GM12878 (cell line): ENCODE measurements at regions not wholly inside any gene's neighbourhood (a gene's known extent, or its start where the extent isn't known, plus 50 kb on each side); places are given as distances from the start of the nearest gene placed in this dataset. TPM values are rescaled to one million over a fixed set of nuclear protein-coding genes. Genes with fewer than 3 reads are reported as not detected.
A peak's percentile ranks its signal among the peaks of the same experiment; 100 is the strongest.

Source experiments
- IKZF2 ChIP-seq, 2 experiments: fragments of 450-650 bp; IDR thresholded peaks; 2 replicates each; pipeline ENCODE4 v1.6.1; 2017; ENCODE audit warnings: mild to moderate bottlenecking in 2 of 2, moderate library complexity in 2 of 2
- microRNA counts: library from miRNA; unstranded; fragments of <30 nt; microRNA quantifications from one replicate; lab custom pipeline; 2016
- microRNA-seq: library from miRNA; unstranded; fragments of <30 nt; microRNA quantifications from one replicate; pipeline ENCODE4, GENCODE V29; 2018
- small RNA-seq: library from RNA; depleted of rRNA; stranded (forward); fragments of <200 nt; gene quantifications from one replicate; pipeline ENCODE3, GENCODE V24; 2014

DNA sequence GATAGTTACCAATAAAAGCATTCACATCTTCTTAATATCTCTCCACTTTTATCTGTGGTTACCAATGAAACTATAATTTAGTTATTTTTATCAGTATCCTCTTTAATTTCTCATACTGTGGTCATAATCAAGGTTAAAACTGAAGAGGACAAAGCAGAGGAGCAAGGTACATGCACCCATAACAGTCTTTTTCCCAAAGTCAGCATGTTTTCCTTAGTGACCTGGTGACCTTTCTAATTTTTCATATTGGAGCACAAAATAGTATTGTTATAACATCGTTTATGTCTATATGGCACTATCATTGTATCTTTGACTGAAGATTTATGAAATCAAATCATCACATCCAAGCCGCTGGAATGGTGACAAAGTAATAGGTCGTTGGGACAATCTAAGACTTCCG, 51.5 kb upstream of the CHORDC1 start (continued):
- no peak for TF ChIP-seq IKZF2 (IDR thresholded peaks at IDR 0.05)

MicroRNAs encoded in the stretch of these regions (microRNA counts, 767-probe panel; counts per million panel counts)
- 516 counts per million, percentile 8 among the panel's probes with 10 or more counts for microRNA hsa-miR-1261 (lab: Ali Mortazavi, UCI)

Small RNAs in the stretch of these regions (microRNA-seq; reads per million reads assigned to microRNA genes)
- not detected for gene MIR1261
- not detected for gene MIR4490

Small RNAs in the stretch of these regions (small RNA-seq; reads per million reads assigned to genes)
- gene AP001002.3 (not detected), gene MIR1261 (not detected), gene MIR4490 (not detected)
